SK-N-SH (cell line): ENCODE measurements at regions not wholly inside any gene's neighbourhood (a gene's known extent, or its start where the extent isn't known, plus 50 kb on each side); places are given as distances from the start of the nearest gene placed in this dataset.

Source experiments
- CTCF ChIA-PET: fragments of 300-600, 350-600 bp; formaldehyde crosslinking; extraction: SDS; loops from one replicate; lab custom pipeline; 2021; lab: Yijun Ruan, JAX
- POLR2A ChIA-PET: fragments of 350-600 bp; sonication (Branson Sonifier 250); formaldehyde crosslinking; extraction: SDS; loops from one replicate; lab custom pipeline; 2020; ENCODE audit warnings: antibody characterized with exemption, inconsistent platforms; lab: Yijun Ruan, JAX
- DNase-seq: peaks from one replicate; pipeline ENCODE4 v3.0.0; 2012
- H2AFZ ChIP-seq: fragments of 200-600 bp; sonication (generic); 2 replicates; pipeline ENCODE4 v1.8.1; 2016; ENCODE audit warnings: antibody characterized with exemption, mild to moderate bottlenecking, low read depth
- H3F3A ChIP-seq: fragments of 200-600 bp; sonication (generic); replicated peaks from 2 replicates; pipeline ENCODE3; 2016; ENCODE audit warnings: antibody characterized with exemption, mild to moderate bottlenecking; ENCODE audit not compliant: insufficient read depth
- H3K27ac ChIP-seq, 2 experiments: fragments of 200-500 bp in 1 of 2; fragments of 200-600 bp in 1 of 2; sonication (Bioruptor generic) in 1 of 2; sonication (generic), shearing (Covaris generic) in 1 of 2; 2 replicates each; pipeline versions ENCODE4 v1.5.1 to v1.6.1; 2014 to 2016; ENCODE audit warnings: low read depth in 2 of 2, inconsistent platforms in 1 of 2, low read length in 1 of 2, mild to moderate bottlenecking in 1 of 2, mixed read lengths in 1 of 2
- H3K27me3 ChIP-seq: fragments of 200-600 bp; sonication (generic), shearing (Covaris generic); 2 replicates; pipeline ENCODE4 v1.6.1; 2016; ENCODE audit warnings: mixed run types; ENCODE audit not compliant: insufficient read depth
- H3K36me3 ChIP-seq, 2 experiments: fragments of 200-500 bp in 1 of 2; fragments of 200-600 bp in 1 of 2; sonication (Bioruptor generic) in 1 of 2; sonication (generic) in 1 of 2; replicated peaks in 1 of 2; 2 replicates each; pipeline versions ENCODE3 to v1.5.1; 2014 to 2016; ENCODE audit warnings: low read length in 1 of 2, mild to moderate bottlenecking in 1 of 2; ENCODE audit not compliant: insufficient read depth in 2 of 2, control insufficient read depth in 1 of 2
- H3K4me1 ChIP-seq, 2 experiments: fragments of 200-500 bp in 1 of 2; fragments of 200-600 bp in 1 of 2; sonication (Bioruptor generic) in 1 of 2; sonication (generic), shearing (Covaris generic) in 1 of 2; 2 replicates each; pipeline versions ENCODE4 v1.5.1 to v1.6.1; 2014 to 2016; ENCODE audit warnings: low read depth in 1 of 2, low read length in 1 of 2, mixed run types in 1 of 2; ENCODE audit not compliant: insufficient read depth in 2 of 2, control insufficient read depth in 1 of 2
- H3K4me2 ChIP-seq: fragments of 200-600 bp; sonication (generic), shearing (Covaris generic); 2 replicates; pipeline ENCODE4 v1.6.1; 2017; ENCODE audit warnings: mixed run types
- H3K4me3 ChIP-seq, 2 experiments: fragments of 200-500 bp in 1 of 2; fragments of 200-600 bp in 1 of 2; sonication (Bioruptor generic) in 1 of 2; sonication (generic), shearing (Covaris generic) in 1 of 2; 2 replicates each; pipeline versions ENCODE4 v1.5.1 to v1.8.1; 2014 to 2016; ENCODE audit warnings: low read depth in 2 of 2, inconsistent platforms in 1 of 2, low read length in 1 of 2, mild to moderate bottlenecking in 1 of 2, mixed read lengths in 1 of 2, moderate library complexity in 1 of 2
- H3K79me2 ChIP-seq: fragments of 200-600 bp; sonication (generic); 2 replicates; pipeline ENCODE4 v1.8.1; 2017; ENCODE audit warnings: mild to moderate bottlenecking; ENCODE audit not compliant: insufficient read depth
- H3K9ac ChIP-seq: fragments of 200-600 bp; sonication (generic); 2 replicates; pipeline ENCODE4 v1.6.1; 2017; ENCODE audit warnings: mixed run types
- H3K9me2 ChIP-seq: fragments of 200-600 bp; sonication (generic); 2 replicates; pipeline ENCODE4 v1.6.1; 2017; ENCODE audit warnings: mixed run types
- H3K9me3 ChIP-seq: fragments of 200-600 bp; sonication (generic); 2 replicates; pipeline ENCODE4 v1.6.1; 2017; ENCODE audit warnings: mixed run types, mild to moderate bottlenecking, moderate library complexity
- H4K20me1 ChIP-seq: fragments of 200-600 bp; sonication (generic); 2 replicates; pipeline ENCODE4 v1.6.1; 2017; ENCODE audit warnings: mild to moderate bottlenecking, mixed run types; ENCODE audit not compliant: insufficient read depth
- CTCF ChIP-seq: fragments of 200-600 bp; sonication (generic); IDR thresholded peaks from 2 replicates; pipeline ENCODE4 v1.6.1; 2017; ENCODE audit warnings: antibody characterized with exemption, mild to moderate bottlenecking, moderate library complexity
- ELF1 ChIP-seq: IDR thresholded peaks from 2 replicates; pipeline ENCODE4 v1.4.0; 2012
- EP300 ChIP-seq, 2 experiments: IDR thresholded peaks; 2 replicates each; pipeline versions ENCODE4 v1.4.0 to v1.6.1; 2012; ENCODE audit warnings: borderline replicate concordance in 1 of 2, low read depth in 1 of 2, low read length in 1 of 2
- FOSL2 ChIP-seq: IDR thresholded peaks from 2 replicates; pipeline ENCODE4 v1.4.0; 2012; ENCODE audit warnings: low read depth, mild to moderate bottlenecking, moderate library complexity, borderline replicate concordance
- FOXM1 ChIP-seq: IDR thresholded peaks from 2 replicates; pipeline ENCODE4 v1.4.0; 2012; ENCODE audit warnings: low read depth, mild to moderate bottlenecking
- GABPA ChIP-seq: IDR thresholded peaks from 2 replicates; pipeline ENCODE4 v1.4.0; 2012; ENCODE audit warnings: low read depth, mild to moderate bottlenecking
- JUND ChIP-seq: IDR thresholded peaks from 2 replicates; pipeline ENCODE4 v1.4.0; 2012
- NFIC ChIP-seq: IDR thresholded peaks from 2 replicates; pipeline ENCODE4 v1.4.0; 2012; ENCODE audit warnings: borderline replicate concordance
- RAD21 ChIP-seq: IDR thresholded peaks from 2 replicates; pipeline ENCODE4 v1.6.1; 2012; ENCODE audit warnings: mild to moderate bottlenecking, low read length
- RFX5 ChIP-seq: IDR thresholded peaks from 2 replicates; pipeline ENCODE4 v1.6.1; 2012; ENCODE audit warnings: mild to moderate bottlenecking, improper control_type of control experiment, low read length
- RXRA ChIP-seq: IDR thresholded peaks from 2 replicates; pipeline ENCODE4 v1.4.0; 2012; ENCODE audit warnings: low read depth, mild to moderate bottlenecking, borderline replicate concordance
- TCF12 ChIP-seq: IDR thresholded peaks from 2 replicates; pipeline ENCODE4 v1.4.0; 2012
- TEAD4 ChIP-seq: IDR thresholded peaks from 2 replicates; pipeline ENCODE4 v1.4.0; 2012; ENCODE audit warnings: mild to moderate bottlenecking, borderline replicate concordance; ENCODE audit not compliant: insufficient read depth
- WGBS: methylation state at CpG from one replicate; pipeline ENCODE4 v1.1.6; 2017; ENCODE audit warnings: low lambda C conversion rate; 5-methylcytosine and 5-hydroxymethylcytosine counted together
- TF ChIP-seq, protein P1 (sequence below): fragments of 150-350 bp; IDR thresholded peaks from 2 replicates; pipeline ENCODE4 v1.6.1; 2016; ENCODE audit warnings: mild to moderate bottlenecking, low read depth, low read length
- TF ChIP-seq, protein P2 (sequence below): IDR thresholded peaks from 2 replicates; pipeline ENCODE4 v1.4.0; 2012; ENCODE audit warnings: low read depth

DNA sequence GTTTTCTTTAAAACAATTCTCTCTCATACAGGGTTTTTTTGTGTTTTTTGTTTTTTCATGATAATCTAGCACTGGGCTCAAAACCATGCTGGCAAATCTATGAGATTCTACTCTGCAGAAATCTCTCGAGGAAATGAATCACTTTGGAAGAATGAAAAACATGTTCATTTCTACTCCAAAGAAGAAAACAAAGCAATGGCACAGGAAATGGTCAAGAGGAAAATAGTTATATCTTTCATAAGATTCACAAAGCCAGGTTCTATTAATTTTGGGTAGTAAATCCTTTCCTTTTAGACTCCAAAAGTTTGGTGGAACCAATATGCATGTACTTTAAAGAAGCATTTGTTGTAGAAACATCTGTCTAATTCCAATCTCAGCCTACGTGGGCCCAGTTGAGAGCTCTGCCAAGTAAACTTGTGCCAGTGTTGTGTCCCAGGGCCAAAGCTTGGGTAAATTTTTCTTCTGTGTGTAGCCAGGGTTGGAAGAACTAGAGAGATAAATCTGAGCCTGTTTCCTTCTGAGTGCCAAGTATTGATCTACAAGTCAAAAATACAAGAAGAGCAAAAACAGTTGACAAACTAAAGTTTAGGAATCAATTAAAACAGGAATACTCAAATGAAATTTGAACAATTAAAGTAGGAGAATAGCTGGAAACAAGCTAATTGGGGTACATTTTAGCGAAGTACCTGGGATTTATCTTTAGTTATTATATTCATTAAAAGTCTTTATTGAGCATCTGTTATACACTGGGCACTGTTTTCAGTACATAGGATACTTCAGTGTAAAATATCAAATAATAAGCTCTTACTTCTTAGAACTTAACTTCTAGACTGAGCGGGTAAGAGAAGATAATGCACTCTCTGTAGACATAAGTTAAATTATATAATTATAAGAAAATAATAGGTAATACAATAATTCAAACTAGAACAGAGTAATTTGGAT, 657.5 kb upstream of the NECTIN3 start:
- H4K20me1 ChIP-seq: no peaks in the 10 kb centered on the region
- CTCF ChIA-PET: interaction anchor here (0.7 kb wide), 1 partner anchor 100 kb away, joined by 3 read pairs; no protein-coding TSS in a partner anchor
- DNase-seq: no peak
- 44% methylated on average over 4 of the region's 4 CpGs for WGBS
- no peaks in the 10 kb centered on the region for H3K9me3 ChIP-seq
- TF ChIP-seq JUND (peak; percentile 92), ELF1 (peak; percentile 27; the same call in 1 of the 2 replicates), TEAD4 (peak; percentile 90), RFX5 (no peak), RAD21 (no peak), CTCF (no peak), NFIC (peak; percentile 52; the same call in 1 of the 2 replicates), FOXM1 (peak; percentile 51; the same call in 1 of the 2 replicates), FOSL2 (peak; percentile 82), EP300 (IDR thresholded peaks at IDR 0.05; ENCODE audit: borderline replicate concordance in 1 of 2, low read depth in 1 of 2, low read length in 1 of 2) (peak in 1 of 2 experiments; percentile 86; a peak in 2 of 4 replicates), GABPA (0 out of 2 replicates have a peak, but pooled peaks have one; percentile 29), TCF12 (peak; percentile 85), RXRA (peak; percentile 30; the same call in 1 of the 2 replicates)
- TF ChIP-seq, protein P1, sequence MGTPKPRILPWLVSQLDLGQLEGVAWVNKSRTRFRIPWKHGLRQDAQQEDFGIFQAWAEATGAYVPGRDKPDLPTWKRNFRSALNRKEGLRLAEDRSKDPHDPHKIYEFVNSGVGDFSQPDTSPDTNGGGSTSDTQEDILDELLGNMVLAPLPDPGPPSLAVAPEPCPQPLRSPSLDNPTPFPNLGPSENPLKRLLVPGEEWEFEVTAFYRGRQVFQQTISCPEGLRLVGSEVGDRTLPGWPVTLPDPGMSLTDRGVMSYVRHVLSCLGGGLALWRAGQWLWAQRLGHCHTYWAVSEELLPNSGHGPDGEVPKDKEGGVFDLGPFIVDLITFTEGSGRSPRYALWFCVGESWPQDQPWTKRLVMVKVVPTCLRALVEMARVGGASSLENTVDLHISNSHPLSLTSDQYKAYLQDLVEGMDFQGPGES: no peak
- TF ChIP-seq, protein P2, sequence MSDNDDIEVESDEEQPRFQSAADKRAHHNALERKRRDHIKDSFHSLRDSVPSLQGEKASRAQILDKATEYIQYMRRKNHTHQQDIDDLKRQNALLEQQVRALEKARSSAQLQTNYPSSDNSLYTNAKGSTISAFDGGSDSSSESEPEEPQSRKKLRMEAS: peak; percentile 59
- H3K27me3 ChIP-seq: no peaks in the 10 kb centered on the region
- H3K79me2 ChIP-seq: no peaks in the 10 kb centered on the region
- POLR2A ChIA-PET: no interaction called here
- H3K4me1 ChIP-seq: peaks cover 0 to 26% of the 10 kb centered on the region in 2 experiments; a peak in 2 of 4 replicates
- H3K4me2 ChIP-seq: peak overlapping the region; percentile 57; the same call in 1 of the 2 replicates
- H3K9me2 ChIP-seq: no peaks in the 10 kb centered on the region
- H3K9ac ChIP-seq: peak overlapping the region; percentile 70
- peak overlapping the region; percentile 84 to 100; a peak in 3 of 4 replicates for H3K27ac ChIP-seq
- H3K4me3 ChIP-seq: no peak overlapping the region; a peak in 1 of 4 replicates
- H3K36me3 ChIP-seq: no peaks in the 10 kb centered on the region
- H2AFZ ChIP-seq: peak overlapping the region; percentile 82
- peaks cover 37% of the 10 kb centered on the region for H3F3A ChIP-seq
